Parathyroid adenoma (tissue), 2 donors: ENCODE measurements at regions not wholly inside any gene's neighbourhood (a gene's known extent, or its start where the extent isn't known, plus 50 kb on each side); places are given as distances from the start of the nearest gene placed in this dataset.

Source experiments
- H2AFZ ChIP-seq: fragments of 300-600 bp; sonication (generic); one replicate; pipeline ENCODE4 v1.7.0; 2017; ENCODE audit warnings: antibody characterized with exemption, mild to moderate bottlenecking
- H3K27ac ChIP-seq: fragments of 300-600 bp; sonication (generic); one replicate; pipeline ENCODE4 v1.7.0; 2017
- H3K27me3 ChIP-seq: fragments of 300-600 bp; sonication (generic); one replicate; pipeline ENCODE4 v1.7.0; 2017; ENCODE audit warnings: low read length; ENCODE audit not compliant: control insufficient read depth, insufficient read depth
- H3K36me3 ChIP-seq: fragments of 300-600 bp; sonication (generic); one replicate; pipeline ENCODE4 v1.7.0; 2017; ENCODE audit warnings: low read length; ENCODE audit not compliant: control insufficient read depth, insufficient read depth
- H3K4me1 ChIP-seq: fragments of 300-600 bp; sonication (generic); one replicate; pipeline ENCODE4 v1.7.0; 2017; ENCODE audit warnings: control low read depth
- H3K4me2 ChIP-seq: fragments of 300-600 bp; sonication (generic); one replicate; pipeline ENCODE4 v1.7.0; 2017; ENCODE audit warnings: low read length
- H3K4me3 ChIP-seq: fragments of 300-600 bp; sonication (generic); one replicate; pipeline ENCODE4 v1.7.0; 2017; ENCODE audit warnings: low read depth, low read length
- H3K79me2 ChIP-seq: fragments of 300-600 bp; sonication (generic); one replicate; pipeline ENCODE4 v1.7.0; 2017; ENCODE audit warnings: control low read depth
- H3K9ac ChIP-seq: fragments of 300-600 bp; sonication (generic); one replicate; pipeline ENCODE4 v1.7.0; 2017; ENCODE audit warnings: mild to moderate bottlenecking
- H3K9me3 ChIP-seq: fragments of 300-600 bp; sonication (generic); one replicate; pipeline ENCODE4 v1.7.0; 2017; ENCODE audit warnings: low read length; ENCODE audit not compliant: control insufficient read depth
- CTCF ChIP-seq: fragments of 300-600 bp; sonication (generic); IDR thresholded peaks from one replicate; pipeline ENCODE4 v1.7.0; 2017; ENCODE audit warnings: antibody characterized with exemption, mild to moderate bottlenecking
- donor health status: primary hyperparathyroidism.

DNA sequence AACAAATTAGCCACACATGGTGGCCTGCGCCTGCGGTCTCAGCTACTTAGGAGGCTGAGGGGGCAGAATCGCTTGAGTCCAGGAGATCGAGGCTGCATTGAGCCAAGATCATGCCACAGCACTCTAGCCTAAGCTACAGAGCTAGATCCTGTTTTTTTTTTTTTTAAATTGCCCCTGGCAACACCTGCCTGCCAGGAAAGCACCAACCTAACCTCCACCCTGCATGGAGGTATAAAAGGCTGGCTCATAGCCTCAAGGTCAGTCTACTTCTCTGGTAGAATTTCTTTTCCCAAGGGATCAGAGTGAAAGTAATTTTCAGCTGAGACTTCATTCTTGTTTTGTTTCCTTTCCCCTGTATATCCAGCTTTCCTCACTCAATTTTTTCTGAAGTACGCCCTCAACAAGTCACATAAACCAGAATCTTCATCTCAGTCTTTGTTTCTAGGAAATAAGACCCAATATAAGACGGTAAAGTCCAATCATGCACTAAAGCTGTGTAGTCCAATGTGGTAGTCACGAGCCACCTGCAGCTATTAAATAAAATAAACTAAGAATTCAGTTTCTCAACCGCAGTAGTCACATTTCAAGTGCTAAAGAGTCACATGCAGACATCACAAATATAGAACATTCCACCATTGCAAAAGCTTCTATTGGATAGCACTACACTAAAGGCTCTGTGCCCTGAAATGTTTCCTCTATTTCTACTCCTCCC, 113.3 kb downstream of the HPGD start:
- no peaks in the 10 kb centered on the region for H3K79me2 ChIP-seq
- H3K4me2 ChIP-seq, result no peak overlapping the region
- H3K4me3 ChIP-seq, result no peak overlapping the region
- H3K27me3 ChIP-seq, result no peaks in the 10 kb centered on the region
- no peak overlapping the region for H2AFZ ChIP-seq
- no peak overlapping the region for H3K9ac ChIP-seq
- H3K9me3 ChIP-seq, result no peaks in the 10 kb centered on the region
- H3K4me1 ChIP-seq, result no peaks in the 10 kb centered on the region
- no peaks in the 10 kb centered on the region for H3K36me3 ChIP-seq
- no peak for TF ChIP-seq CTCF
- H3K27ac ChIP-seq, result no peak overlapping the region

GRCh38 chr4:174406383-174406782, 115.9 kb downstream of the HPGD start:
- no peaks in the 10 kb centered on the region for H3K4me1 ChIP-seq
- TF ChIP-seq CTCF, result no peak
- no peak overlapping the region for H2AFZ ChIP-seq
- no peak overlapping the region for H3K9ac ChIP-seq
- H3K9me3 ChIP-seq, result no peaks in the 10 kb centered on the region
- H3K79me2 ChIP-seq, result no peaks in the 10 kb centered on the region
- no peak overlapping the region for H3K4me3 ChIP-seq
- no peaks in the 10 kb centered on the region for H3K27me3 ChIP-seq
- no peak overlapping the region for H3K4me2 ChIP-seq
- no peak overlapping the region for H3K27ac ChIP-seq
- H3K36me3 ChIP-seq, result no peaks in the 10 kb centered on the region

GRCh38 chr4:174405923-174406322, 116.4 kb downstream of the HPGD start:
- H3K27ac ChIP-seq, result no peak overlapping the region
- TF ChIP-seq CTCF, result no peak
- H3K4me1 ChIP-seq, result no peaks in the 10 kb centered on the region

GRCh38 chr4:174404677-174405076, 117.6 kb downstream of the HPGD start:
- Histone ChIP-seq H3K9me3 (no peaks in the 10 kb centered on the region), H3K4me3 (no peak overlapping the region), H3K27ac (no peak overlapping the region), H3K9ac (no peak overlapping the region), H3K4me2 (no peak overlapping the region), H3K36me3 (no peaks in the 10 kb centered on the region), H3K27me3 (no peaks in the 10 kb centered on the region), H3K4me1 (no peaks in the 10 kb centered on the region), H3K79me2 (no peaks in the 10 kb centered on the region), H2AFZ (no peak overlapping the region)
- no peak for TF ChIP-seq CTCF

More at GRCh38 chr4:174405923-174406322, 116.4 kb downstream of the HPGD start:
- no peaks in the 10 kb centered on the region for H3K9me3 ChIP-seq
- H3K36me3 ChIP-seq, result no peaks in the 10 kb centered on the region
- no peak overlapping the region for H3K4me3 ChIP-seq
- H3K9ac ChIP-seq, result no peak overlapping the region
- no peaks in the 10 kb centered on the region for H3K79me2 ChIP-seq
- no peaks in the 10 kb centered on the region for H3K27me3 ChIP-seq
- no peak overlapping the region for H3K4me2 ChIP-seq
- H2AFZ ChIP-seq, result no peak overlapping the region

DNA sequence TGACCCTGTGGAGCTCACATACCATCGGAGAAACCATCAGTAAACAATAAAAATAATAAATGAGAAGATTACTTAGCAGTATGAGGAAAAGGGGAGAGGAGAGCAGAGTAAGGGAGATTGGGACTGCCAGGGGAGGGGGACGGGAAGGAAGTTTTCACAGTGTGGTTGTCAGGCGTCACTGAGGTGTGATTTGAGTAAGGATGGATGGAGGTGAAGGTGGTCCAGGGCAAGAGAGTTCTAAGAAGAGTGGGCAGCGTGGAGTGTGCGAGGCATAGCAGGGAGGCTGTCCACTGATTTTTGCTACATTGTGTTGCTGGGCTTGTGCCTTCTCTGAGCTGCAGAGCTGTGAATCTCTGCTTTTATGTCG, 119.1 kb downstream of the HPGD start:
- Histone ChIP-seq H2AFZ (no peak overlapping the region), H3K27me3 (no peaks in the 10 kb centered on the region), H3K4me1 (no peaks in the 10 kb centered on the region), H3K4me2 (no peak overlapping the region), H3K27ac (no peak overlapping the region), H3K9me3 (no peaks in the 10 kb centered on the region), H3K9ac (no peak overlapping the region), H3K4me3 (no peak overlapping the region), H3K36me3 (no peaks in the 10 kb centered on the region), H3K79me2 (no peaks in the 10 kb centered on the region)
- TF ChIP-seq CTCF, result no peak
